ENCODE measurements at regions not wholly inside any gene's neighbourhood (a gene's known extent, or its start where the extent isn't known, plus 50 kb on each side); places are given as distances from the start of the nearest gene placed in this dataset.
A peak's percentile ranks its signal among the peaks of the same experiment; 100 is the strongest.

DNA sequence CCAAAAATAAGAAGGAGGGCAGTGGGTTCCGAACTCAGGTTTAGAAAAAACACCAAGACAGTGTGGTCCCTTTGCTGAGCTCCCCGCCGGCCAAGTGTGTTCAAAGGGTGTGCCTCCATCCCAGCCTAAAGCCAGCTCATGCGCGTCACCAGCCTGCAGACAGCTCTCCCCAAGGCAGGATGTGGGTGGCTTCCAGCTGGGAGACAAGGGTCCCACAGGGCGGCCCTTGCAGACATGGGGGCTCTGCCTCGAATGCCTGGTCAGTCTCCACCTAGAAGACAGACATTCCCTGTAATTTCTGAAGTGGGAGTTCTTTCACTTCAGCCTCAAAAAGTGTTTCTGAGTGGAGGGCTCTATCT is 135.8 kb upstream of the GPC1 start:
- no peak for DNase-seq

- DNase-seq = no peak
Observed at GRCh38 chr2:240300261-240300821, 135.1 kb upstream of the GPC1 start.

DNA sequence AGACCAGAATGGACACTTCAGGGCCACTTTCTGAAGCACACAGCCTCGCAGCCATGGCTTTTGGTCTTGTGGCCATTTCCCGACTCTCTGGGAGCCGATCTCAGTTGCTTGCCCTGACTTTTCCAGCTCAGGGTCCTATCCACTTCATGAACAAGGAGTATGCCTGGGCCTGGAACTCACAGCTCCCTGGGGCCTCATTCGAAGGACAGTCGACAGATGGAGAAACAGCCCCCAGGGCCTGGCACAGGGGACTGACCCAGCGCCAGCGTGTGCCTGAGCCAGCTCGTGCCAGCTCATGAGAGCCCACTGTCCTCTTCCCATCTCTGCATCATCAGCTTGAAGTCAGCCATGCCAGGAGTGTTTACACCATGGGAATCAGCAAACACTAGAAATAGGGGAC is 134.6 kb upstream of the GPC1 start:
- no peak for DNase-seq

DNA sequence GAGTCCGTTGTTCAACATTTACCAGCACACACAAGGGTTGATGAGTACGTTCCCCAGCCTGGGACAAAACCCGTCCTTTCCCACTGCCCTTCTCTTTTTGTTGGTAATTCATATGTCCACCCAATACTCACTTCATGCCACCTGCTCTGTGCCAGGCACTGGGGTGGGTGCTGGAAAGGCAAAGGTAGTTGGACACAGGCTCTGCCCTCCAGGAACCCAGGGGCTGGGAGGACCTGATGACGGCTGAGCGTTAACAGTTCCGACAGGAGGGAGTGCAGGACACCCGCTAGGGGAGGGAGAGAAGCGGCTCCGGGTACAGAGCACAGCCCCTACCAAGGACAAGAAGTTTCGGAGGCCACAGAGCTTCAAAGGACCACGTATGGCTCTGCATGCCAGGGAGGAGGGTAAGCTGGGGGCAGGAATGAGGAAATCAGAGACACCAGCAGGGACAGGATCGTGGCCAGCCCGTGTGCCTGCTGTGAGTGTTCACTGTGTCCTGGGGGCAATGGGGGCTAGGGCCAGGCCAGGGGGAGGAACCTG is 134.1 kb upstream of the GPC1 start:
- no peak for DNase-seq

- DNase-seq = no peak
Observed at GRCh38 chr2:240302041-240302440, 133.4 kb upstream of the GPC1 start.

DNA sequence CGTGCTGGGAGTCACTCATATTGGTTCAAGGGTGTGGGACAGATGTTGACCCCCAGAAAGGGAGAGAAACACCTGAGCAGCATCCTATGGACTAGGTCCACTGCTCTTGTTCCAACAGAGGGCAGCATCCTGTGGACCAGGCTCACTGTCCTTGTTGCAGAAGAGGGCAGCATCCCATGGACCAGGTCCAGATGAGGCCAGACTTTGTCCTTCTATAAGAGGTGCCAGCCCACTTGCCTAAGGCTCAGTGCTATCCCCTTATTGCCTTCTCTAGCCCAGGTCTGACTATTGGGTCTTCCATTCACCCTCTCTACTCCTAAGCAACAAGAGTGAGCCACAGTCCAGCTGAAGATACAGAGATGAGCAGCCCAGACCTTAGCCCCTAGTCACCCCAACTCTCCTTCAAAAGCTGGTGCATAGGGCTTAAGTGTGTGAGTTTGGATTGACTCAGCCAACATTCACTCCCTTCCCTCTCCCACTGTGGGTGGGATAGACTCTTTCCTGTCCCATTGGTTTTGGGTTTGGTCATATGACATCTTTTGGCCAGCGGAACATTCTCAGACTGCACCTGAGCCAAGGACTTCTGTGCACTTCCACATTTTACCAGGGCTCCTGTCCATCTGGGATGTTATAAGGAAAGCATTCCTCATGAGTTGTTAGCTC is 132.4 kb upstream of the GPC1 start:
- DNase-seq = no peak

GRCh38 chr2:240303896-240304745 is 131.3 kb upstream of the GPC1 start:
- no peak for DNase-seq

DNA sequence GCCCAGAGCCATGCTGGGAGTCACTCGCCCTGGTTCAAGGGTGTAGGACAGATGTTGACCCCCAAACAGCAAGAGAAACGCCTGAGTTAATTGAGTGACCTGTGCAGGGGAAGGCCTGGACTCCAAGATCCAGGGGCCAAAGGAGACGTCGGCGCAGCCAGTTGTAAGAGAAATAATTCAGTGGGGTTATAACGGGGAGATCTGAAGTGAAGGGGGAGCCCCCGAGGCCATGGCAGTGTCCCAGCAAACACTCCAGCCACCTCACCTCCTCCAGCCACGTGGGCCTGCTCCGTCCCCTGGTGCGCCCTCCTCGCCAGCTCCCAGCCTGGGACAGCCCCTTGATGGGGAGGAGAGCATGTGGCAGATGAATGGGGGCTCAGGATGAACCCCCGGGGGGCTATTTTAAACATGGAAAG is 130.7 kb upstream of the GPC1 start:
- DNase-seq = no peak

- DNase-seq = no peak
Observed at GRCh38 chr2:240305369-240305962, 130.0 kb upstream of the GPC1 start.

GRCh38 chr2:240306185-240306584 is 129.3 kb upstream of the GPC1 start:
- DNase-seq = no peak

- DNase-seq = no peak
Observed at GRCh38 chr2:240308111-240308651, 127.3 kb upstream of the GPC1 start.

- no peak for DNase-seq
Observed at GRCh38 chr2:240309214-240309613, 126.2 kb upstream of the GPC1 start.

DNA sequence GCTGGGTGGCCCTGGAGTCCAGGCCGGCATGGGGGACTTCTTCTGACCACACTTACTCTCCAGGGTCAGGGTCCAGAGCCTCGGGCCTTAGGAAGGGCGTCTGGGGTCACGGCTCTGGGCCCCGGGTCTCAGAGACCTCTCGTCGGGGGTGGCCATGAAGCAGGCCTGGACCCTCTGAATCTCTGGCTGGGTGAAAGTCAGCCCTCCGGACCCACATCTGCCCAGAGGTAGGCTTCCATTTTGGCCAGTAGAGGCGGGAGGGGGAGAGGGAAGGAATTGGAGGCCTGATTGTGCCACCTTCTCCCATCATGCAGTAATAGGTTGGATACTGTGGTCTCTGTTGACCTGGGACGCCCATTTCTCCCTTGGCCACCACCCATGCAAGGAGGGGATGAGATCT is 125.3 kb upstream of the GPC1 start:
- no peak for DNase-seq

GRCh38 chr2:240310645-240311044 is 124.8 kb upstream of the GPC1 start:
- no peak for DNase-seq

DNA sequence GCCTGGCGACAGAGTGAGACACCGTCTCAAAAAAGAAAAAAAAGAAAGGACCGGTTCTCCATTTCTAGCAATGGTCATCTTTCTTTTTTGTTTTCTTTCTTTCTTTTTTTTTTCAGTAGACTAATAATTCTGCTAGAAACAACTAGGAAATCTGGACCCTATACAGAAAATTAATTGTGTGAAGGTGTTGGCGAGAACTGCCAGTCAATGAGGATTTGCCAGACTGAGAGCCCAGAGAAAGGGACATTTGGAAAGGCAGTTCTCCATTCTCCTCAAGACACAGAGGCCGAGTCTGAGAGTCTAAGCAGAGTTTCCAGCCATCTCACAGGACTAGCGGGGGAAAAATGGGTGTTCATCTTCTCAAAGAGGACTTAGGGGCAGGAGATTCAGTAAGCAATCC is 123.6 kb upstream of the GPC1 start:
- no peak for DNase-seq

- DNase-seq = no peak
Observed at GRCh38 chr2:240319221-240319854, 116.1 kb upstream of the GPC1 start.

- no peak for DNase-seq
Observed at GRCh38 chr2:240319855-240320203, 115.6 kb upstream of the GPC1 start.

DNA sequence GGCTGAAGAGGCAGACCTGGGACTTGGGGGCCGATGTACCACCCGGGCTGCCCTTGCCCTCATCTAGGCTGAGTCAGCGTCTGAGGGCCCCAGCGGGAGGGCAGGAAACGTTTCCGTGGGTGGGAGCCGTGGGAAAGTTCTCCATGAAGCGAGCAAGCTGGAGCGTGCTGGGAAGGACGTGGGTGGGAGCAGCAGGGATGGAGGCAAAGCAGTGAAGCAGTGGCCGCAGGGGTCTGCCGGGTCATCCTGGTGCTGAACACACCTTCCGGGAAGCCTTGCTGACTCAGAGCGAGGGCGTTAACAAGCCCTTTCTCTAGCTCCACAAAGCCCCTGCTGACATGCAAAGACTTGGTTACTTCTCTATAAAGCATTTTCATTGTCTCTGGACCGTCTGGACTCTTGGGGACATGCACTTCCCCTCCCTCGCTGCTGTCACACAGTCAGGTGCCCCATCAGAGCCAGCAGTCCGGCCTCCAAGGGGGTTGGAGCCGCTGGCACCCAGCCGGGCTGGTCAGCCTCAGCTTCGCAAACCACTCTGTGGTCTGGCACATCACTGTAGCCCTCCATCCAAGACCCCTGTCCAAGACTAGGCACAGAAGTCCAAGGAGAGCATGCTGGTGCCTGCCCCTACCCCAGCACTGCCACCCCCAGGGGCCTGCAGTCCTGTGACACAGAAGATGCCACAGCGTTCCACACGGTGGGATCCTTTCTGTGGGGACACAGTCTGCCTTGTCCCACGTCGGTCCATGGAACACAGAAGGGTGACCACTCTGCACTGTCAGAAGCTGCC is 115.1 kb upstream of the GPC1 start:
- DNase-seq = peak; percentile 10

GRCh38 chr2:240322231-240322955 is 113.1 kb upstream of the GPC1 start:
- no peak for DNase-seq

DNA sequence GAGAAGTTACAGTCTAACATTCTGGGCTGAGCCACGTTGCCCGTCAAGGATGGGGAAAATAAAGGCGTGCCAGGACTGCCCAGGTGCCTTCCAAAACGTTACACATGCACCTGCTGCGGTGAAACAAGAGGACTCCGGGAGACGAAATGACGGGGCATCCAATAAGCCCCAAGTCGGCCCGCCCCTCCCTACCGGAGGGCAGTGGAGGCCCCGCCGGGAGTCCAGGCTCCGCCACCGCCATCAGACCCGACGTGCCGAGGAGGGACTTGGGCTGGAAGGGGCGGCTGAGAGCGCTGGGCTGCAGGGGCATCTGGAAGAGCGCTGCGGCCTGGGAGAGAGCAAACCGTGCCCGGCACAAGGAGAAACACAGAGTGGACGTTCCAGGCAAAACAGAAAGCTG is 112.5 kb upstream of the GPC1 start:
- no peak for DNase-seq

All from fibroblast of skin of abdomen (primary cell).